Activated CD4-positive, alpha-beta T cell treated with anti-CD3 and anti-CD28 coated beads, Interleukin-2, Interleukin-4, amounts not matched to agents 100 ng/mL and 50 ng/mL, durations not matched to agents 16 hours and 8 hours (primary cell): ENCODE measurements at regions not wholly inside any gene's neighbourhood (a gene's known extent, or its start where the extent isn't known, plus 50 kb on each side); places are given as distances from the start of the nearest gene placed in this dataset.

Experiments used
- DNase-seq: peaks from one replicate; pipeline ENCODE4 v3.0.0-alpha.2; 2020; ENCODE audit warnings: low spot score

- DNase-seq = peak; percentile 17
Measured at GRCh38 chr18:72181241-72181764, 362.8 kb downstream of the CBLN2 start.

- no peak for DNase-seq
Measured at GRCh38 chr18:72180689-72181088, 363.5 kb downstream of the CBLN2 start.

- no peak for DNase-seq
Measured at GRCh38 chr18:72174972-72175649, 369.0 kb downstream of the CBLN2 start.

- DNase-seq = no peak
Measured at GRCh38 chr18:72171596-72171995, 372.5 kb downstream of the CBLN2 start.

GRCh38 chr18:72161691-72162090 is 382.5 kb downstream of the CBLN2 start:
- DNase-seq = no peak

- DNase-seq = no peak
Measured at GRCh38 chr18:72160510-72161445, 383.4 kb downstream of the CBLN2 start.

- DNase-seq = no peak
Measured at GRCh38 chr18:72155327-72155726, 388.8 kb downstream of the CBLN2 start.

- DNase-seq = no peak
Measured at GRCh38 chr18:72154926-72155325, 389.2 kb downstream of the CBLN2 start.

- DNase-seq = no peak
Measured at GRCh38 chr18:72152935-72153334, 391.2 kb downstream of the CBLN2 start.

- no peak for DNase-seq
Measured at GRCh38 chr18:72147830-72148229, 396.3 kb downstream of the CBLN2 start.

- no peak for DNase-seq
Measured at GRCh38 chr18:72140007-72140406, 404.1 kb downstream of the CBLN2 start.

- DNase-seq = no peak
Measured at GRCh38 chr18:72128649-72129048, 415.5 kb downstream of the CBLN2 start.

- no peak for DNase-seq
Measured at GRCh38 chr18:72122103-72122502, 422.0 kb downstream of the CBLN2 start.

GRCh38 chr18:72119082-72119481 is 425.1 kb downstream of the CBLN2 start:
- no peak for DNase-seq

- DNase-seq = no peak
Measured at GRCh38 chr18:72114801-72115594, 429.1 kb downstream of the CBLN2 start.

- no peak for DNase-seq
Measured at GRCh38 chr18:72107647-72108383, 436.3 kb downstream of the CBLN2 start.

- DNase-seq = no peak
Measured at GRCh38 chr18:72104851-72105250, 439.3 kb downstream of the CBLN2 start.

GRCh38 chr18:72102412-72102811 is 441.7 kb downstream of the CBLN2 start:
- no peak for DNase-seq

- DNase-seq = no peak
Measured at GRCh38 chr18:72100465-72101004, 443.6 kb downstream of the CBLN2 start.

- DNase-seq = no peak
Measured at GRCh38 chr18:72091369-72091768, 452.8 kb downstream of the CBLN2 start.

- DNase-seq = no peak
Measured at GRCh38 chr18:72089432-72089831, 454.7 kb downstream of the CBLN2 start.
